NCI-H2081 treated with DMSO at 0.1 percent for 48 hours (cell line): ENCODE measurements at regions not wholly inside any gene's neighbourhood (a gene's known extent, or its start where the extent isn't known, plus 50 kb on each side); places are given as distances from the start of the nearest gene placed in this dataset.

Experiments used
- DNase-seq: peaks from one replicate; lab custom pipeline; 2025; lab: John Stamatoyannopoulos, UW

- DNase-seq = no peak
These were observed 256.8 kb downstream of the GABRG2 start for GRCh38 chr5:162324328-162324727.

- DNase-seq = no peak
These were observed 257.7 kb downstream of the GABRG2 start for GRCh38 chr5:162325143-162325727.

GRCh38 chr5:162334944-162335343 is 267.4 kb downstream of the GABRG2 start:
- DNase-seq = no peak

GRCh38 chr5:162360373-162360931 is 292.9 kb downstream of the GABRG2 start:
- DNase-seq = no peak

GRCh38 chr5:162372256-162372655 is 304.7 kb downstream of the GABRG2 start:
- no peak for DNase-seq

- no peak for DNase-seq
These were observed 310.3 kb downstream of the GABRG2 start for GRCh38 chr5:162377895-162378294.

GRCh38 chr5:162382839-162383238 is 315.3 kb downstream of the GABRG2 start:
- no peak for DNase-seq

- no peak for DNase-seq
These were observed 316.7 kb downstream of the GABRG2 start for GRCh38 chr5:162384225-162384624.

GRCh38 chr5:162391833-162392232 is 324.3 kb downstream of the GABRG2 start:
- no peak for DNase-seq

GRCh38 chr5:162392336-162392735 is 324.8 kb downstream of the GABRG2 start:
- DNase-seq = no peak

GRCh38 chr5:162393534-162393933 is 326.0 kb downstream of the GABRG2 start:
- DNase-seq = no peak

GRCh38 chr5:162407614-162408013 is 340.0 kb downstream of the GABRG2 start:
- DNase-seq = no peak

GRCh38 chr5:162410365-162410764 is 342.8 kb downstream of the GABRG2 start:
- no peak for DNase-seq

GRCh38 chr5:162429142-162429541 is 361.6 kb downstream of the GABRG2 start:
- DNase-seq = no peak

GRCh38 chr5:162434281-162434680 is 366.7 kb downstream of the GABRG2 start:
- no peak for DNase-seq

- DNase-seq = no peak
These were observed 368.5 kb downstream of the GABRG2 start for GRCh38 chr5:162436055-162436454.

GRCh38 chr5:162444129-162444762 is 376.7 kb downstream of the GABRG2 start:
- no peak for DNase-seq

- DNase-seq = no peak
These were observed 388.5 kb downstream of the GABRG2 start for GRCh38 chr5:162456086-162456485.

GRCh38 chr5:162466011-162466410 is 398.4 kb downstream of the GABRG2 start:
- DNase-seq = no peak

- no peak for DNase-seq
These were observed 405.6 kb downstream of the GABRG2 start for GRCh38 chr5:162473041-162473714.

- no peak for DNase-seq
These were observed 406.7 kb downstream of the GABRG2 start for GRCh38 chr5:162474239-162474638.

GRCh38 chr5:162484095-162484494 is 416.5 kb downstream of the GABRG2 start:
- DNase-seq = no peak

GRCh38 chr5:162484986-162485385 is 417.4 kb downstream of the GABRG2 start:
- DNase-seq = no peak
